ENCODE measurements at regions not wholly inside any gene's neighbourhood (a gene's known extent, or its start where the extent isn't known, plus 50 kb on each side); places are given as distances from the start of the nearest gene placed in this dataset.

- TF ChIP-seq CTCF (IDR thresholded peaks at IDR 0.05; ENCODE audit: low read depth, low read length, poor library complexity, severe bottlenecking) (no peak), EZH2phosphoT487 (IDR thresholded peaks at IDR 0.05; ENCODE audit: borderline replicate concordance, low read length) (no peak)
Measured at GRCh38 chr20:22429175-22430153, 154.9 kb downstream of the FOXA2 start.

Data from DOHH2 (cell line).